ENCODE measurements at regions not wholly inside any gene's neighbourhood (a gene's known extent, or its start where the extent isn't known, plus 50 kb on each side); places are given as distances from the start of the nearest gene placed in this dataset.
A peak's percentile ranks its signal among the peaks of the same experiment; 100 is the strongest.

GRCh38 chr10:129033790-129034272 lies 433.2 kb upstream of the MGMT start (continued):
- TF ChIP-seq TRIM25 (IDR thresholded peaks at IDR 0.05; ENCODE audit: borderline replicate concordance) (no peak), ETS2 (tag; IDR thresholded peaks at IDR 0.05; ENCODE audit: borderline replicate concordance, poor library complexity, severe bottlenecking) (no peak), ELF4 (CRISPR knock-in tag; IDR thresholded peaks at IDR 0.05) (no peak), MEF2D (tag; conservative IDR thresholded peaks at IDR 0.05; ENCODE audit: low read depth) (no peak), SRF (CRISPR knock-in tag; IDR thresholded peaks at IDR 0.05) (no peak), PPARD (CRISPR knock-in tag; IDR thresholded peaks at IDR 0.05) (no peak), ZNF408 (CRISPR knock-in tag; IDR thresholded peaks at IDR 0.05; ENCODE audit: low read depth) (no peak), LEF1 (IDR thresholded peaks at IDR 0.05) (no peak), FOXK1 (CRISPR knock-in tag; IDR thresholded peaks at IDR 0.05; ENCODE audit: borderline replicate concordance) (no peak), ZNF347 (CRISPR knock-in tag; IDR thresholded peaks at IDR 0.05; ENCODE audit: low read depth) (no peak), CHD4 (IDR thresholded peaks at IDR 0.05; ENCODE audit: insufficient read depth, insufficient replicate concordance, low read depth, low read length, poor library complexity, severe bottlenecking) (no peak), HLTF (IDR thresholded peaks at IDR 0.05) (no peak), PRMT5 (CRISPR knock-in tag; IDR thresholded peaks at IDR 0.05) (no peak), KDM4B (IDR thresholded peaks at IDR 0.05; ENCODE audit: borderline replicate concordance in 2 of 2, low read depth in 1 of 2) (no peak), ZNF511 (CRISPR knock-in tag; IDR thresholded peaks at IDR 0.05) (no peak), RFX7 (CRISPR knock-in tag; IDR thresholded peaks at IDR 0.05) (no peak), FOXO4 (CRISPR knock-in tag; IDR thresholded peaks at IDR 0.05) (no peak), KLF1 (tag; IDR thresholded peaks at IDR 0.05) (no peak), ZBTB8A (IDR thresholded peaks at IDR 0.05; ENCODE audit: partially characterized antibody) (no peak), MCM2 (IDR thresholded peaks at IDR 0.05; ENCODE audit: low read depth) (no peak), RBM39 (optimal IDR thresholded peaks at IDR 0.05; ENCODE audit: low read depth, low read length) (no peak), HINFP (tag; conservative IDR thresholded peaks at IDR 0.05; ENCODE audit: low read depth) (no peak), RBM34 (IDR thresholded peaks at IDR 0.05; ENCODE audit: borderline replicate concordance, insufficient read depth, low read length) (no peak), MEIS2 (IDR thresholded peaks at IDR 0.05; ENCODE audit: partially characterized antibody) (peak; percentile 62), BHLHE40 (IDR thresholded peaks at IDR 0.05; ENCODE audit: low read length) (peak; percentile 20; the same call in 1 of the 2 replicates)

Measured in K562 (cell line).